ENCODE measurements at regions not wholly inside any gene's neighbourhood (a gene's known extent, or its start where the extent isn't known, plus 50 kb on each side); places are given as distances from the start of the nearest gene placed in this dataset.
"Not testable (repeated sequence)": the region's sequence is repeated elsewhere in the genome, so short reads cannot be mapped to it uniquely, and the experiment has no call there.

GRCh38 chr6:71056656-71057055 lies 99.8 kb upstream of the B3GAT2 start:
- DNase-seq (ENCODE audit: low spot score) = no peak

- DNase-seq (ENCODE audit: low spot score) = no peak
These were observed 109.3 kb upstream of the B3GAT2 start for GRCh38 chr6:71066153-71066552.

GRCh38 chr6:71067816-71068215 lies 111.0 kb upstream of the B3GAT2 start:
- DNase-seq (ENCODE audit: low spot score) = no peak

GRCh38 chr6:71072508-71072907 lies 115.6 kb upstream of the B3GAT2 start:
- peak; percentile 61 for DNase-seq (ENCODE audit: low spot score)

- DNase-seq (ENCODE audit: low spot score) = no peak
These were observed 120.8 kb upstream of the B3GAT2 start for GRCh38 chr6:71077655-71078054.

GRCh38 chr6:71079677-71080076 lies 122.8 kb upstream of the B3GAT2 start:
- DNase-seq (ENCODE audit: low spot score) = peak; percentile 53

GRCh38 chr6:71080133-71080532 lies 123.3 kb upstream of the B3GAT2 start:
- DNase-seq (ENCODE audit: low spot score) = peak; percentile 66

- no peak for DNase-seq (ENCODE audit: low spot score)
These were observed 124.0 kb upstream of the B3GAT2 start for GRCh38 chr6:71080826-71081225.

- DNase-seq (ENCODE audit: low spot score) = no peak
These were observed 125.3 kb upstream of the B3GAT2 start for GRCh38 chr6:71082033-71082650.

GRCh38 chr6:71083308-71083820 lies 126.5 kb upstream of the B3GAT2 start:
- no peak for DNase-seq (ENCODE audit: low spot score)

GRCh38 chr6:71088166-71088565 lies 131.3 kb upstream of the B3GAT2 start:
- DNase-seq (ENCODE audit: low spot score) = no peak

GRCh38 chr6:71090217-71090616 lies 133.4 kb upstream of the B3GAT2 start:
- DNase-seq (ENCODE audit: low spot score) = no peak

GRCh38 chr6:71091167-71091566 lies 134.3 kb upstream of the B3GAT2 start:
- no peak for DNase-seq (ENCODE audit: low spot score)

- DNase-seq (ENCODE audit: low spot score) = peak; percentile 39
These were observed 135.1 kb upstream of the B3GAT2 start for GRCh38 chr6:71091956-71092355.

GRCh38 chr6:71097264-71097663 lies 140.4 kb upstream of the B3GAT2 start:
- not testable (repeated sequence) for DNase-seq (ENCODE audit: low spot score)

- no peak for DNase-seq (ENCODE audit: low spot score)
These were observed 142.8 kb upstream of the B3GAT2 start for GRCh38 chr6:71099649-71100048.

GRCh38 chr6:71103130-71103529 lies 146.3 kb upstream of the B3GAT2 start:
- no peak for DNase-seq (ENCODE audit: low spot score)

- no peak for DNase-seq (ENCODE audit: low spot score)
These were observed 146.8 kb upstream of the B3GAT2 start for GRCh38 chr6:71103641-71104040.

GRCh38 chr6:71106276-71106675 lies 149.4 kb upstream of the B3GAT2 start:
- DNase-seq (ENCODE audit: low spot score) = no peak

GRCh38 chr6:71107911-71108420 lies 151.1 kb upstream of the B3GAT2 start:
- peak; percentile 88 for DNase-seq (ENCODE audit: low spot score)

- DNase-seq (ENCODE audit: low spot score) = no peak
These were observed 157.7 kb upstream of the B3GAT2 start for GRCh38 chr6:71114544-71114943.

GRCh38 chr6:71114986-71115385 lies 158.1 kb upstream of the B3GAT2 start:
- no peak for DNase-seq (ENCODE audit: low spot score)

- DNase-seq (ENCODE audit: low spot score) = no peak
These were observed 162.7 kb upstream of the B3GAT2 start for GRCh38 chr6:71119560-71119959.

GRCh38 chr6:71123051-71123450 lies 165.6 kb upstream of the OGFRL1 start:
- DNase-seq (ENCODE audit: low spot score) = peak; percentile 55

Data from kidney tubule cell (primary cell).